Hypothalamus (tissue), 51 donors: ENCODE measurements at regions not wholly inside any gene's neighbourhood (a gene's known extent, or its start where the extent isn't known, plus 50 kb on each side); places are given as distances from the start of the nearest gene placed in this dataset.
A peak's percentile ranks its signal among the peaks of the same experiment; 100 is the strongest.
"Not testable (repeated sequence)": the region's sequence is repeated elsewhere in the genome, so short reads cannot be mapped to it uniquely, and the experiment has no call there.

ENCODE experiments used
- DNase-seq, 51 donors: peaks; one replicate each; lab custom pipeline; 2025; lab: John Stamatoyannopoulos, UW

GRCh38 chr15:81783586-81783985 is 262.2 kb downstream of the MEX3B start:
- DNase-seq, result no peak

- no peak for DNase-seq
These were observed 262.7 kb downstream of the MEX3B start for GRCh38 chr15:81783076-81783475.

GRCh38 chr15:81781395-81781794 is 264.4 kb downstream of the MEX3B start:
- no peak for DNase-seq

- no peak for DNase-seq
These were observed 264.9 kb downstream of the MEX3B start for GRCh38 chr15:81780966-81781365.

- no peak for DNase-seq
These were observed 266.6 kb downstream of the MEX3B start for GRCh38 chr15:81779181-81779580.

GRCh38 chr15:81777546-81777945 is 268.3 kb downstream of the MEX3B start:
- DNase-seq, result no peak

- no peak for DNase-seq
These were observed 268.8 kb downstream of the MEX3B start for GRCh38 chr15:81776976-81777375.

- not testable (repeated sequence) for DNase-seq
These were observed 270.0 kb downstream of the MEX3B start for GRCh38 chr15:81775779-81776178.

GRCh38 chr15:81774309-81774708 is 271.5 kb downstream of the MEX3B start:
- no peak for DNase-seq

GRCh38 chr15:81768773-81769172 is 277.0 kb downstream of the MEX3B start:
- no peak for DNase-seq

- no peak for DNase-seq
These were observed 278.9 kb downstream of the MEX3B start for GRCh38 chr15:81766829-81767475.

- DNase-seq, result no peak
These were observed 280.0 kb downstream of the MEX3B start for GRCh38 chr15:81765816-81766215.

GRCh38 chr15:81763304-81763703 is 282.5 kb downstream of the MEX3B start:
- DNase-seq, result no peak

GRCh38 chr15:81760686-81761085 is 285.1 kb downstream of the MEX3B start:
- DNase-seq, result no peak

- DNase-seq, result no peak
These were observed 287.0 kb downstream of the MEX3B start for GRCh38 chr15:81758818-81759284.

GRCh38 chr15:81755626-81756025 is 290.2 kb downstream of the MEX3B start:
- DNase-seq, result no peak

GRCh38 chr15:81754078-81754477 is 291.7 kb downstream of the MEX3B start:
- no peak for DNase-seq

- DNase-seq, result no peak
These were observed 292.8 kb downstream of the MEX3B start for GRCh38 chr15:81752974-81753373.

GRCh38 chr15:81752546-81752942 is 293.3 kb downstream of the MEX3B start:
- peak in 26 of 51 donors; percentile 5 to 56 (median 26) for DNase-seq

- DNase-seq, result no peak
These were observed 293.8 kb downstream of the MEX3B start for GRCh38 chr15:81751816-81752545.

- no peak for DNase-seq
These were observed 294.6 kb downstream of the MEX3B start for GRCh38 chr15:81751256-81751655.

- peak in 2 of 51 donors; percentile 5 to 9 for DNase-seq
These were observed 296.0 kb downstream of the MEX3B start for GRCh38 chr15:81749716-81750375.
